ENCODE measurements at regions not wholly inside any gene's neighbourhood (a gene's known extent, or its start where the extent isn't known, plus 50 kb on each side); places are given as distances from the start of the nearest gene placed in this dataset.

DNA sequence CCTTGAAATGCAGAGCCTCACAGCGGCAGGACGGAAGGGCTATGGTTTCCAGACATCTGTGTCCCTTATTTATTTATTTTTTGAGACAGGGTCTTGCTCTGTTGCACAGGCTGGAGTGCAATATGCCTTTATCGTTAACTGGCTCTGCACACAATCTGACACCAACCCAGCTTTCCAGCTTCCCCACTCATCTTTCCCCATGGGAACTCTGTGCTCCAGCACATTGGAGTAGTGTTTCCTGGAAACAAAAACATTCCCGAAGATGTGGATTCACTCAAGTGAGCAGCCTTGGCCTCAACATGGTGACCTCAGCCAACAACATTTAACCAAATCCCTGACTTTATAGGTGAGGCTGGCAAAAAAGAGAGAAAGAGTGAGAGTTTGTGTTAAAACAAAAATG lies 307.1 kb downstream of the TMEM114 start:
- Histone ChIP-seq H3K4me2 (no peak overlapping the region), H3K4me1 (ENCODE audit: insufficient read depth) (no peaks in the 10 kb centered on the region), H3K27me3 (ENCODE audit: insufficient read depth) (no peaks in the 10 kb centered on the region), H3K4me3 (no peak overlapping the region), H3K27ac (ENCODE audit: low read depth) (no peak overlapping the region), H4K20me1 (replicated peaks; ENCODE audit: insufficient read depth) (no peaks in the 10 kb centered on the region), H3K9me2 (ENCODE audit: insufficient read depth) (no peaks in the 10 kb centered on the region), H3K36me3 (ENCODE audit: insufficient read depth) (no peaks in the 10 kb centered on the region), H3F3A (replicated peaks; ENCODE audit: low read depth) (no peaks in the 10 kb centered on the region), H3K79me2 (replicated peaks; ENCODE audit: insufficient read depth) (no peaks in the 10 kb centered on the region), H2AFZ (peak overlapping the region; percentile 63; the same call in 1 of the 2 replicates)
- ATAC-seq (no peak), DNase-seq (ENCODE audit: low spot score) (no peak)
- no peak overlapping the region for H3K4me3 Mint-ChIP-seq
- no peaks in the 10 kb centered on the region for H3K27me3 Mint-ChIP-seq (ENCODE audit: insufficient read depth, low read depth, poor library complexity)
- no peak overlapping the region for H3K27ac Mint-ChIP-seq
- no peaks in the 10 kb centered on the region for H3K9me3 Mint-ChIP-seq
- H3K36me3 Mint-ChIP-seq (ENCODE audit: low read depth) = no peaks in the 10 kb centered on the region
- TF ChIP-seq, protein P1, sequence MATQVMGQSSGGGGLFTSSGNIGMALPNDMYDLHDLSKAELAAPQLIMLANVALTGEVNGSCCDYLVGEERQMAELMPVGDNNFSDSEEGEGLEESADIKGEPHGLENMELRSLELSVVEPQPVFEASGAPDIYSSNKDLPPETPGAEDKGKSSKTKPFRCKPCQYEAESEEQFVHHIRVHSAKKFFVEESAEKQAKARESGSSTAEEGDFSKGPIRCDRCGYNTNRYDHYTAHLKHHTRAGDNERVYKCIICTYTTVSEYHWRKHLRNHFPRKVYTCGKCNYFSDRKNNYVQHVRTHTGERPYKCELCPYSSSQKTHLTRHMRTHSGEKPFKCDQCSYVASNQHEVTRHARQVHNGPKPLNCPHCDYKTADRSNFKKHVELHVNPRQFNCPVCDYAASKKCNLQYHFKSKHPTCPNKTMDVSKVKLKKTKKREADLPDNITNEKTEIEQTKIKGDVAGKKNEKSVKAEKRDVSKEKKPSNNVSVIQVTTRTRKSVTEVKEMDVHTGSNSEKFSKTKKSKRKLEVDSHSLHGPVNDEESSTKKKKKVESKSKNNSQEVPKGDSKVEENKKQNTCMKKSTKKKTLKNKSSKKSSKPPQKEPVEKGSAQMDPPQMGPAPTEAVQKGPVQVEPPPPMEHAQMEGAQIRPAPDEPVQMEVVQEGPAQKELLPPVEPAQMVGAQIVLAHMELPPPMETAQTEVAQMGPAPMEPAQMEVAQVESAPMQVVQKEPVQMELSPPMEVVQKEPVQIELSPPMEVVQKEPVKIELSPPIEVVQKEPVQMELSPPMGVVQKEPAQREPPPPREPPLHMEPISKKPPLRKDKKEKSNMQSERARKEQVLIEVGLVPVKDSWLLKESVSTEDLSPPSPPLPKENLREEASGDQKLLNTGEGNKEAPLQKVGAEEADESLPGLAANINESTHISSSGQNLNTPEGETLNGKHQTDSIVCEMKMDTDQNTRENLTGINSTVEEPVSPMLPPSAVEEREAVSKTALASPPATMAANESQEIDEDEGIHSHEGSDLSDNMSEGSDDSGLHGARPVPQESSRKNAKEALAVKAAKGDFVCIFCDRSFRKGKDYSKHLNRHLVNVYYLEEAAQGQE (IDR thresholded peaks at IDR 0.05; ENCODE audit: unreplicated experiment) = no peak
- peaks cover 29% of the 10 kb centered on the region for H3K4me1 Mint-ChIP-seq

DNA sequence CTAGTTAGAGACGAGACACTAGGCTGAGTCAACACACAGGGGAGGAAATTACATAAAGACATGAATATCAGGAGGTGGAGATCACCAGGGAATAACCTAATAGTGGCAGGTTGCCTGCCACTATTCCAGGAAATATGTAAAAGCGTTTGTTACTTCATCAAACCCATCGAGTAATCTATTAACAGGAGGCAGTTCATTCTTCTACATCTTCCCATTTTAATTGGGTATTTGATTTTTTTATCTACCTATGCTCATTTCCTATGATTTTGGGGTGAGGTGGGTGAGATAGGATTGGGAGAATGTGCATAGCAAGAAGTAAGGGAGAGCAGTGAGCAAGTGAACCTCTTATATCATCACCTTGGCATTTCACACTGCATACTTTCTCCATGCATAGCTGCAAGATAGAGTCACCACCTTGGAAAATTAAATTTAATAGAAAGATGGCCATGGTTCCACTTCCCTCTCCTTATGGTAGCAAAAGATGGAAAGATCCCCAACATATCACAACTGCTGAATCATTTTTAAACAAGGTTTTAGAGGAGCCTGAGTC lies 312.2 kb downstream of the TMEM114 start:
- Mint-ChIP-seq H3K27ac (no peak overlapping the region), H3K4me3 (no peak overlapping the region), H3K4me1 (peaks cover 17% of the 10 kb centered on the region), H3K36me3 (ENCODE audit: low read depth) (no peaks in the 10 kb centered on the region), H3K27me3 (ENCODE audit: insufficient read depth, low read depth, poor library complexity) (no peaks in the 10 kb centered on the region), H3K9me3 (no peaks in the 10 kb centered on the region)
- H3K4me3 ChIP-seq = no peak overlapping the region
- no peaks in the 10 kb centered on the region for H3K79me2 ChIP-seq (replicated peaks; ENCODE audit: insufficient read depth)
- H3K4me1 ChIP-seq (ENCODE audit: insufficient read depth) = no peaks in the 10 kb centered on the region
- DNase-seq (ENCODE audit: low spot score) = no peak
- H2AFZ ChIP-seq = no peak overlapping the region
- no peaks in the 10 kb centered on the region for H3K9me2 ChIP-seq (ENCODE audit: insufficient read depth)
- H3K4me2 ChIP-seq = no peak overlapping the region
- H3K27ac ChIP-seq (ENCODE audit: low read depth) = no peak overlapping the region
- ATAC-seq = no peak
- no peaks in the 10 kb centered on the region for H3K36me3 ChIP-seq (ENCODE audit: insufficient read depth)
- no peaks in the 10 kb centered on the region for H3K27me3 ChIP-seq (ENCODE audit: insufficient read depth)
- no peaks in the 10 kb centered on the region for H3F3A ChIP-seq (replicated peaks; ENCODE audit: low read depth)
- H4K20me1 ChIP-seq (replicated peaks; ENCODE audit: insufficient read depth) = no peaks in the 10 kb centered on the region
- TF ChIP-seq JUNB (IDR thresholded peaks at IDR 0.05; ENCODE audit: unreplicated experiment) = no peak
- no peak for TF ChIP-seq ZNF114 (CRISPR knock-in tag; IDR thresholded peaks at IDR 0.05)
- TF ChIP-seq STAT1 (IDR thresholded peaks at IDR 0.05; ENCODE audit: unreplicated experiment) = no peak
- TF ChIP-seq, protein P2, sequence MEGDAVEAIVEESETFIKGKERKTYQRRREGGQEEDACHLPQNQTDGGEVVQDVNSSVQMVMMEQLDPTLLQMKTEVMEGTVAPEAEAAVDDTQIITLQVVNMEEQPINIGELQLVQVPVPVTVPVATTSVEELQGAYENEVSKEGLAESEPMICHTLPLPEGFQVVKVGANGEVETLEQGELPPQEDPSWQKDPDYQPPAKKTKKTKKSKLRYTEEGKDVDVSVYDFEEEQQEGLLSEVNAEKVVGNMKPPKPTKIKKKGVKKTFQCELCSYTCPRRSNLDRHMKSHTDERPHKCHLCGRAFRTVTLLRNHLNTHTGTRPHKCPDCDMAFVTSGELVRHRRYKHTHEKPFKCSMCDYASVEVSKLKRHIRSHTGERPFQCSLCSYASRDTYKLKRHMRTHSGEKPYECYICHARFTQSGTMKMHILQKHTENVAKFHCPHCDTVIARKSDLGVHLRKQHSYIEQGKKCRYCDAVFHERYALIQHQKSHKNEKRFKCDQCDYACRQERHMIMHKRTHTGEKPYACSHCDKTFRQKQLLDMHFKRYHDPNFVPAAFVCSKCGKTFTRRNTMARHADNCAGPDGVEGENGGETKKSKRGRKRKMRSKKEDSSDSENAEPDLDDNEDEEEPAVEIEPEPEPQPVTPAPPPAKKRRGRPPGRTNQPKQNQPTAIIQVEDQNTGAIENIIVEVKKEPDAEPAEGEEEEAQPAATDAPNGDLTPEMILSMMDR (conservative IDR thresholded peaks at IDR 0.05; ENCODE audit: low read depth in 2 of 2) = no peak
- no peak for TF ChIP-seq POLR2AphosphoS5 (IDR thresholded peaks at IDR 0.05; ENCODE audit: low read depth)
- TF ChIP-seq EZH2 (IDR thresholded peaks at IDR 0.05; ENCODE audit: low read depth, unreplicated experiment) = no peak
- TF ChIP-seq, protein P3, sequence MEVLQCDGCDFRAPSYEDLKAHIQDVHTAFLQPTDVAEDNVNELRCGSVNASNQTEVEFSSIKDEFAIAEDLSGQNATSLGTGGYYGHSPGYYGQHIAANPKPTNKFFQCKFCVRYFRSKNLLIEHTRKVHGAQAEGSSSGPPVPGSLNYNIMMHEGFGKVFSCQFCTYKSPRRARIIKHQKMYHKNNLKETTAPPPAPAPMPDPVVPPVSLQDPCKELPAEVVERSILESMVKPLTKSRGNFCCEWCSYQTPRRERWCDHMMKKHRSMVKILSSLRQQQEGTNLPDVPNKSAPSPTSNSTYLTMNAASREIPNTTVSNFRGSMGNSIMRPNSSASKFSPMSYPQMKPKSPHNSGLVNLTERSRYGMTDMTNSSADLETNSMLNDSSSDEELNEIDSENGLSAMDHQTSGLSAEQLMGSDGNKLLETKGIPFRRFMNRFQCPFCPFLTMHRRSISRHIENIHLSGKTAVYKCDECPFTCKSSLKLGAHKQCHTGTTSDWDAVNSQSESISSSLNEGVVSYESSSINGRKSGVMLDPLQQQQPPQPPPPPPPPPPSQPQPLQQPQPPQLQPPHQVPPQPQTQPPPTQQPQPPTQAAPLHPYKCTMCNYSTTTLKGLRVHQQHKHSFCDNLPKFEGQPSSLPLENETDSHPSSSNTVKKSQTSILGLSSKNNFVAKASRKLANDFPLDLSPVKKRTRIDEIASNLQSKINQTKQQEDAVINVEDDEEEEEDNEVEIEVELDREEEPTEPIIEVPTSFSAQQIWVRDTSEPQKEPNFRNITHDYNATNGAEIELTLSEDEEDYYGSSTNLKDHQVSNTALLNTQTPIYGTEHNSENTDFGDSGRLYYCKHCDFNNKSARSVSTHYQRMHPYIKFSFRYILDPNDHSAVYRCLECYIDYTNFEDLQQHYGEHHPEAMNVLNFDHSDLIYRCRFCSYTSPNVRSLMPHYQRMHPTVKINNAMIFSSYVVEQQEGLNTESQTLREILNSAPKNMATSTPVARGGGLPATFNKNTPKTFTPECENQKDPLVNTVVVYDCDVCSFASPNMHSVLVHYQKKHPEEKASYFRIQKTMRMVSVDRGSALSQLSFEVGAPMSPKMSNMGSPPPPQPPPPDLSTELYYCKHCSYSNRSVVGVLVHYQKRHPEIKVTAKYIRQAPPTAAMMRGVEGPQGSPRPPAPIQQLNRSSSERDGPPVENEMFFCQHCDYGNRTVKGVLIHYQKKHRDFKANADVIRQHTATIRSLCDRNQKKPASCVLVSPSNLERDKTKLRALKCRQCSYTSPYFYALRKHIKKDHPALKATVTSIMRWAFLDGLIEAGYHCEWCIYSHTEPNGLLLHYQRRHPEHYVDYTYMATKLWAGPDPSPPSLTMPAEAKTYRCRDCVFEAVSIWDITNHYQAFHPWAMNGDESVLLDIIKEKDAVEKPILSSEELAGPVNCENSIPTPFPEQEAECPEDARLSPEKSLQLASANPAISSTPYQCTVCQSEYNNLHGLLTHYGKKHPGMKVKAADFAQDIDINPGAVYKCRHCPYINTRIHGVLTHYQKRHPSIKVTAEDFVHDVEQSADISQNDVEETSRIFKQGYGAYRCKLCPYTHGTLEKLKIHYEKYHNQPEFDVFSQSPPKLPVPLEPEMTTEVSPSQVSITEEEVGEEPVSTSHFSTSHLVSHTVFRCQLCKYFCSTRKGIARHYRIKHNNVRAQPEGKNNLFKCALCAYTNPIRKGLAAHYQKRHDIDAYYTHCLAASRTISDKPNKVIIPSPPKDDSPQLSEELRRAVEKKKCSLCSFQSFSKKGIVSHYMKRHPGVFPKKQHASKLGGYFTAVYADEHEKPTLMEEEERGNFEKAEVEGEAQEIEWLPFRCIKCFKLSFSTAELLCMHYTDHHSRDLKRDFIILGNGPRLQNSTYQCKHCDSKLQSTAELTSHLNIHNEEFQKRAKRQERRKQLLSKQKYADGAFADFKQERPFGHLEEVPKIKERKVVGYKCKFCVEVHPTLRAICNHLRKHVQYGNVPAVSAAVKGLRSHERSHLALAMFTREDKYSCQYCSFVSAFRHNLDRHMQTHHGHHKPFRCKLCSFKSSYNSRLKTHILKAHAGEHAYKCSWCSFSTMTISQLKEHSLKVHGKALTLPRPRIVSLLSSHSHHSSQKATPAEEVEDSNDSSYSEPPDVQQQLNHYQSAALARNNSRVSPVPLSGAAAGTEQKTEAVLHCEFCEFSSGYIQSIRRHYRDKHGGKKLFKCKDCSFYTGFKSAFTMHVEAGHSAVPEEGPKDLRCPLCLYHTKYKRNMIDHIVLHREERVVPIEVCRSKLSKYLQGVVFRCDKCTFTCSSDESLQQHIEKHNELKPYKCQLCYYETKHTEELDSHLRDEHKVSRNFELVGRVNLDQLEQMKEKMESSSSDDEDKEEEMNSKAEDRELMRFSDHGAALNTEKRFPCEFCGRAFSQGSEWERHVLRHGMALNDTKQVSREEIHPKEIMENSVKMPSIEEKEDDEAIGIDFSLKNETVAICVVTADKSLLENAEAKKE (CRISPR knock-in tag; IDR thresholded peaks at IDR 0.05) = no peak
- TF ChIP-seq ZNF331 (CRISPR knock-in tag; IDR thresholded peaks at IDR 0.05; ENCODE audit: low read depth) = no peak
- no peak for TF ChIP-seq EZH2phosphoT487 (IDR thresholded peaks at IDR 0.05; ENCODE audit: unreplicated experiment)

All from GM23338 (cell line).